Uterus (tissue), 2 donors: ENCODE measurements at regions not wholly inside any gene's neighbourhood (a gene's known extent, or its start where the extent isn't known, plus 50 kb on each side); places are given as distances from the start of the nearest gene placed in this dataset.

ENCODE experiments used
- CTCF ChIP-seq, 4 experiments: fragments of 200-600 bp in 2 of 4; fragments of 450-650 bp in 2 of 4; sonication (generic) in 2 of 4; IDR thresholded peaks; one replicate each; pipeline ENCODE4 v1.5.1; 2016 to 2019; ENCODE audit warnings: antibody characterized with exemption in 4 of 4, mild to moderate bottlenecking in 2 of 4, moderate library complexity in 1 of 4
- POLR2A ChIP-seq, 2 donors: fragments of 450-650 bp; IDR thresholded peaks; one replicate each; pipeline ENCODE4 v1.6.1; 2016; ENCODE audit warnings: antibody characterized with exemption in 2 of 2, mild to moderate bottlenecking in 1 of 2, moderate library complexity in 1 of 2

GRCh38 chr15:38944536-38944935, 379.9 kb upstream of the RASGRP1 start:
- TF ChIP-seq CTCF (IDR thresholded peaks at IDR 0.05), result no peak
- no peak for TF ChIP-seq POLR2A (IDR thresholded peaks at IDR 0.05)
